CD4-positive, alpha-beta T cell (primary cell): ENCODE measurements at regions not wholly inside any gene's neighbourhood (a gene's known extent, or its start where the extent isn't known, plus 50 kb on each side); places are given as distances from the start of the nearest gene placed in this dataset.

Experiments used
- ATAC-seq: fragments of 200-7000 bp; cut with Tn5 transposase; one replicate; pipeline ENCODE4 v1.10.0; 2022; ENCODE audit warnings: mild to moderate bottlenecking; ENCODE audit not compliant: poor library complexity
- CTCF ChIA-PET: fragments of 350-600 bp; sonication (Branson Sonifier 250); formaldehyde crosslinking; loops from one replicate; lab custom pipeline; 2021; ENCODE audit warnings: antibody characterized with exemption, inconsistent platforms; lab: Charles Lee
- POLR2A ChIA-PET: fragments of 350-600 bp; sonication (Branson Sonifier 250); formaldehyde crosslinking; loops from one replicate; lab custom pipeline; 2021; ENCODE audit warnings: antibody characterized with exemption, inconsistent platforms; lab: Charles Lee
- DNase-seq, 14 experiments: peaks; one replicate each; pipeline ENCODE4 v3.0.0-alpha.2; 2013 to 2020; ENCODE audit warnings: mixed read lengths in 2 of 14
- H3K27ac ChIP-seq, 2 donors: one replicate each; pipeline versions ENCODE4 v1.5.1 to v1.7.0; 2013; ENCODE audit warnings: low read length in 2 of 2, low read depth in 1 of 2, mild to moderate bottlenecking in 1 of 2
- H3K27me3 ChIP-seq, 2 experiments: 1 replicate in 1 of 2; 2 replicates in 1 of 2; pipeline versions ENCODE4 v1.6.1 to v1.7.0; 2013; ENCODE audit warnings: low read length in 2 of 2, control low read depth in 1 of 2, mild to moderate bottlenecking in 1 of 2, moderate library complexity in 1 of 2; ENCODE audit not compliant: insufficient read depth in 2 of 2, control insufficient read depth in 1 of 2
- H3K36me3 ChIP-seq: one replicate; pipeline ENCODE4 v1.6.1; 2013; ENCODE audit warnings: low read length, control low read depth; ENCODE audit not compliant: insufficient read depth
- H3K4me1 ChIP-seq: one replicate; pipeline ENCODE4 v1.6.1; 2013; ENCODE audit warnings: low read length, control low read depth; ENCODE audit not compliant: insufficient read depth
- H3K4me3 ChIP-seq: one replicate; pipeline ENCODE4 v1.5.1; 2013; ENCODE audit warnings: mild to moderate bottlenecking, low read length, moderate library complexity
- H3K9me3 ChIP-seq, 2 experiments: 1 replicate in 1 of 2; 2 replicates in 1 of 2; pipeline versions ENCODE4 v1.6.1 to v1.7.0; 2013; ENCODE audit warnings: low read length in 2 of 2, mild to moderate bottlenecking in 2 of 2, control low read depth in 1 of 2, moderate library complexity in 1 of 2; ENCODE audit not compliant: control insufficient read depth in 1 of 2, insufficient read depth in 1 of 2
- H3K27ac Mint-ChIP-seq: one replicate; pipeline ENCODE4 v1.8.0; 2020; ENCODE audit warnings: mixed read lengths
- H3K27me3 Mint-ChIP-seq: one replicate; pipeline ENCODE4 v1.8.0; 2021; ENCODE audit warnings: mixed read lengths
- H3K36me3 Mint-ChIP-seq: one replicate; pipeline ENCODE4 v1.8.0; 2021; ENCODE audit warnings: low read depth, mixed read lengths
- H3K4me1 Mint-ChIP-seq: one replicate; pipeline ENCODE4 v1.8.0; 2021; ENCODE audit warnings: low read depth, mixed read lengths
- H3K4me3 Mint-ChIP-seq: one replicate; pipeline ENCODE4 v1.8.0; 2020; ENCODE audit warnings: mild to moderate bottlenecking, mixed read lengths
- H3K9me3 Mint-ChIP-seq: one replicate; pipeline ENCODE4 v1.8.0; 2020; ENCODE audit warnings: mixed read lengths
- CTCF ChIP-seq: fragments of 200-600 bp; IDR thresholded peaks from one replicate; pipeline ENCODE4 v1.8.0; 2022; ENCODE audit warnings: antibody characterized with exemption, mild to moderate bottlenecking
- intact Hi-C, 2 experiments: fragments of 100-400 bp; cut with DNase I in 1 of 2; cut with micrococcal nuclease in 1 of 2; formaldehyde crosslinking; loops; one replicate each; pipeline versions ENCODE4 v1.15.1 to v1.9.0; 2023 to 2025; cut with DNase I, micrococcal nuclease

- POLR2A ChIA-PET = no interaction called here
- peaks cover 21% of the 10 kb centered on the region for H3K27me3 Mint-ChIP-seq
Measured at GRCh38 chr1:37159102-37159501, 124.8 kb upstream of the GRIK3 start.

GRCh38 chr1:37161171-37161570, 126.9 kb upstream of the GRIK3 start:
- H3K9me3 Mint-ChIP-seq = peaks cover 12% of the 10 kb centered on the region
- POLR2A ChIA-PET = no interaction called here
- no peaks in the 10 kb centered on the region for H3K4me1 Mint-ChIP-seq
- H3K36me3 ChIP-seq = no peaks in the 10 kb centered on the region
- no peak for TF ChIP-seq CTCF
- no peak overlapping the region for H3K27ac Mint-ChIP-seq
- peaks cover 13 to 16% of the 10 kb centered on the region in 2 experiments for H3K9me3 ChIP-seq
- H3K36me3 Mint-ChIP-seq = no peaks in the 10 kb centered on the region
- peaks cover 14% of the 10 kb centered on the region for H3K27me3 Mint-ChIP-seq
- no peak overlapping the region for H3K27ac ChIP-seq
- peaks cover under 1 to 2% of the 10 kb centered on the region in 2 experiments for H3K27me3 ChIP-seq
- intact Hi-C loops = no loop called here
- DNase-seq (no peak), ATAC-seq (no peak)
- CTCF ChIA-PET = no interaction called here
- H3K4me1 ChIP-seq = no peaks in the 10 kb centered on the region
- H3K4me3 Mint-ChIP-seq = no peak overlapping the region
- H3K4me3 ChIP-seq = no peak overlapping the region

More at GRCh38 chr1:37159102-37159501, 124.8 kb upstream of the GRIK3 start:
- H3K4me3 ChIP-seq = no peak overlapping the region
- Mint-ChIP-seq H3K4me3 (no peak overlapping the region), H3K27ac (no peak overlapping the region), H3K9me3 (peaks cover 9% of the 10 kb centered on the region), H3K36me3 (no peaks in the 10 kb centered on the region), H3K4me1 (no peaks in the 10 kb centered on the region)
- no peak for DNase-seq
- peaks cover 7 to 16% of the 10 kb centered on the region in 2 experiments for H3K9me3 ChIP-seq
- H3K4me1 ChIP-seq = no peaks in the 10 kb centered on the region
- CTCF ChIA-PET = interaction anchor here (0.7 kb wide), 1 partner anchor 19 kb away, joined by 3 read pairs; no protein-coding TSS in a partner anchor
- no peak for TF ChIP-seq CTCF
- H3K27ac ChIP-seq = no peak overlapping the region
- peaks cover 0 to 2% of the 10 kb centered on the region in 2 experiments for H3K27me3 ChIP-seq
- no peaks in the 10 kb centered on the region for H3K36me3 ChIP-seq
- ATAC-seq = no peak
- intact Hi-C loops = no loop called here

- ChIA-PET POLR2A (no interaction called here), CTCF (no interaction called here)
- intact Hi-C loops = no loop called here
- DNase-seq = no peak
- Mint-ChIP-seq H3K36me3 (no peaks in the 10 kb centered on the region), H3K27me3 (peaks cover 17% of the 10 kb centered on the region), H3K4me3 (no peak overlapping the region), H3K4me1 (no peaks in the 10 kb centered on the region), H3K27ac (no peak overlapping the region), H3K9me3 (peaks cover 13% of the 10 kb centered on the region)
- H3K4me1 ChIP-seq = no peaks in the 10 kb centered on the region
- H3K4me3 ChIP-seq = no peak overlapping the region
- TF ChIP-seq CTCF = no peak
- H3K27me3 ChIP-seq = peaks cover 0 to 6% of the 10 kb centered on the region in 2 experiments
- no peak for ATAC-seq
- H3K9me3 ChIP-seq = peaks cover 9 to 16% of the 10 kb centered on the region in 2 experiments
- H3K27ac ChIP-seq = no peak overlapping the region
- H3K36me3 ChIP-seq = no peaks in the 10 kb centered on the region
Measured at GRCh38 chr1:37162059-37162458, 127.7 kb upstream of the GRIK3 start.
